ENCODE measurements at regions not wholly inside any gene's neighbourhood (a gene's known extent, or its start where the extent isn't known, plus 50 kb on each side); places are given as distances from the start of the nearest gene placed in this dataset.
"Not testable (repeated sequence)": the region's sequence is repeated elsewhere in the genome, so short reads cannot be mapped to it uniquely, and the experiment has no call there.

DNA sequence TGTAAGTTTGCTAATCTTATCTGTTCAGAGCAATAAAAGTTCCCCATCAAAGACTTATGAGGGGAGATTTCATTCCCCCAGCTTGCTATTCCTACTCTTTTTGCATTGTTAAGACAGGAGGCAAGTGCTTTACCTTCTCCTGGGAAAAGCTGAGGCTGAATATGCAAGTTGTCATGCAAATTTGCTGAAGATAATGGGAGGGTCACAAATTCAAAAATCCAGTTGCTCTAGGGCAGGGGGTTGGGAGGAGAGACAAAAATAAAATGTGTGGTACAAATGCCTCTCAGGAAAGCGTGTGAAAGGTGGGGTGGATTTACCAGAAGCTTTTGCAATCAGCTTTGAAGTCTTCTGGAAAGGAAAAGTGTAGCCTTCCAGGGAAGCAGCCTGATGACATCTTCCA lies 290.4 kb downstream of the TUBA3C start:
- DNase-seq (ENCODE audit: low spot score); intact Hi-C loops (cut with DNase I); ATAC-seq: not testable (repeated sequence)

DNA sequence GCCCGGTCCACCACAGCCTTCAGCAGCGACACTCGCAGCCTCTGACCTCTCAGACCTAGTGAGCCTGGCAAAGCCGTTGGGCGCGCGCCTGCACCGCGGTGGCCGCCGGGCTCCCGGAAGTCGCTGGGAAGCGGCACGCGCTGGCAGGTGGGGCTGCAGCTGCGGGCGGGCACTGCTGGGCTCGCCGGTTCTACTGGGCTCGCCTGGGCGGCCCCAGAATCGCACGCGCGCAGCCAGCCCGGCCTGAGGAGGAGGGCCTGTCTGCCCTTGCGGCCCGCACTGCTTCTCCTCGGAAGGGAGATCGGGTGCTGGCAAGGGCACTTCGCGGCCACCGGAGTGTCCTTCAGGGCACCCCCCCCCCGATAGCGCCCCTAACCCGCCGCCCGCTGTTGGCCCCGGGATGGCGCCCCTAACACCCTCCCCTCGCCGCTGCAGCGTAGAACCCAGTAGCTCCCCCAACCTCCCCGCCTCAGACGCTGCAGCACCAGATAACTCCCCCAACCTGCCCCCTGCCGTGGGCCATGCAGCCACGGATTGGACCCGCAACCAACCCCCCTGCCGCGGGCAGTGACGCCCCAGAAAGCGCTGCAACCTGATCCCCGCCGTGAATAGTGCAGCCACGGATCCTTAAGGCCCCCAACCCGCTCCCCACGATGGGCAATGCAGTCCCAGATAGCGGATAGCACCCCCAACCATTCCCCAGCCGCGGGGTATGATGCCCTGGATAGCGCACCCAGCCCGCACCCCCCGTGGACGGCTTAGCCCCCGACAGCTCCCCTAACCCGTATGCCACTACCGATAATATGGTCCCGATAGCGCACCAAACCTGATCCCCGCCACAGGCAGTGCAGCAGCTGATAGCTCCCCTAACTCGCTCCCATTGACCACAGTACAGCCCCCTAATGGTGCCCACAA lies 306.5 kb downstream of the TUBA3C start:
- peak; percentile 42 for ATAC-seq
- intact Hi-C loops (cut with DNase I); DNase-seq (ENCODE audit: low spot score): not testable (repeated sequence)

DNA sequence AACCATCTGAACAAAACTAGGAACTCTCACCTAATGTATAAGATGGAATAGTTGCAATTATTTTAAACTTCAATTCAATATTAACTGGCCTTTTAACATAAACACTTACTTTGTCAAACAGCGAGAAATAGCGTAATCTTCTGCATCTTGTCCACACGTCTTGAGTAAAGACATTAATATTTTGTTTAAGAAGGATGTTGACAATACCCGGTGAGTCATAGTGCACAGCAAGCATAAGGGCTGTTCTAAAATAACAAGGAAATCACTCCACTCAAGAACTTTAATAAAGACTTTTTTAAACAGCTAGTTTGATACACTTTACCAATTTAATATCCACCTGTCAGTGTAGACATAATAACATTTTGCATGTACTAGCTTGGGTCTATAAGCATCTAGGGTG lies 311.1 kb downstream of the TUBA3C start:
- DNase-seq (ENCODE audit: low spot score); intact Hi-C loops (cut with DNase I); ATAC-seq: not testable (repeated sequence)

DNA sequence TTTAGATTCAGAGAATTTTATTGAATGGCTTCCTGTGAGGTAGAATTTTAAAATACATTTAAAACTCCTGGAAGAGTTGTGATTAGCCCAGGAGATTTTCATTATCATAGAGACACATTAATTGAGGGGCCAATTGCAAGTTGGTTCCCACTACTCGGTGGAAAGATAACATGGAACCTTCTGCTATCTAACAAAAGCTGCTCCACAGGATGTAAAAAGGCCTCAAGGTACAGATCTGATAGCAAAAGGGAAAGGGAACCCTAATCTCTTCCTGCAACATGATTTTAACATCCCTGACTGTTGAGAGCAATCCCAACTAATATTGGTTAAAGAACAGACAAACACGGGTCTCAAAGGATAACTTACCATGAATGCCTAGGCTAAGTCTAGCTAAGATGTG lies 312.3 kb downstream of the TUBA3C start:
- DNase-seq (ENCODE audit: low spot score); intact Hi-C loops (cut with DNase I); ATAC-seq: not testable (repeated sequence)

DNA sequence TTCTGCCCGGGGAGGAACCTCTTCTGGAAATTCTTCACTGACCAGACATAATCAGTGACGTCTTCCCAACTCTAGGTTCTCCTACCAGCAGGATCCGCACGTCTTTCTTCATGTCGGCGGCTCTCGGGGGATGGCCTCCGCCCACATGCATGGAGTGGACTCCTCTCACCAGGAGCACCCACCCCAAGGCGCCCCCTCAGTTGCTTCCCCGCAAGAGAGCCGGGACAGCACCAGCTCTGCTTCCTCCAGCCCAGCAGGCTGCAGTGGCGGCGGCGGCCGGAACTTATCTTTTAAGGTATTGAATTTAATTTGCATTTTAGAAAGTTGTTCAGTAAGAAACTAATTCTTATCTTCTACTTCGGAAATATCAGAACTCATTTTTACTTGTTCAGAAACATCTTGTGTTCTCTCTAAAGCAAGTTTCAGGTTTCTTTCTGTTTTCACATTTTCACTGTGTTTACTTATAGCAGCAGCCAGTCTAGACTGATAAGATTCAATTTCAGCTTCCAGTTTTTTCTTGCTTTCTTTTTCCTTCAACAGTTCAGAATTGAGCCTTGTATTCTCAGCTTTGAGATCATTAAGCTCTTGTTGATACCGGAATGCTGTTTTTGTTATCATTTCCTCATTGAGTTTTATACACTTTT lies 343.5 kb downstream of the TUBA3C start:
- intact Hi-C loops (cut with DNase I); DNase-seq (ENCODE audit: low spot score); ATAC-seq: not testable (repeated sequence)

DNA sequence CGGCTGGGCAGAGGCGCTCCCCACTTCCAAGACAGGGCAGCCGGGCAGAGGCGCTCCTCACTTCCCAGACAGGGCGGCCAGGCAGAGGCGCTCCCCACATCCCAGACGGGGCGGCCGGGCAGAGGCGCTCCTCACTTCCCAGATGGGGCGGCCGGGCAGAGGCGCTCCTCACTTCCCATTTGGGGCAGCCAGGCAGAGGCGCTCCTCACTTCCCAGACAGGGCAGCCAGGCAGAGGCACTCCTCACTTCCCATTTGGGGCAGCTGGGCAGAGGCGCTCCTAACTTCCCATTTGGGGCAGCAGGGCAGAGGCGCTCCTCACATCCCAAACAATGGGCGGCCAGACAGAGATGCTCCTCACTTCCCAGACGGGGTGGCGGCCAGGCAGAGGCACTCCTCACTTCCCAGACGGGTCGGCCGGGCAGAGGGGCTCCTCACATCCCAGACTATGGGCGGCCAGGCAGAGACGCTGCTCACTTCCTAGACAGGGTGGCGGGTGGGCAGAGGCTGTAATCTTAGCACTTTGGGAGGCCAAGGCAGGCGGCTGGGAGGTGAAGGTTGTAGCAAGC lies 344.4 kb downstream of the TUBA3C start:
- intact Hi-C loops (cut with DNase I); ATAC-seq; DNase-seq (ENCODE audit: low spot score): not testable (repeated sequence)

DNA sequence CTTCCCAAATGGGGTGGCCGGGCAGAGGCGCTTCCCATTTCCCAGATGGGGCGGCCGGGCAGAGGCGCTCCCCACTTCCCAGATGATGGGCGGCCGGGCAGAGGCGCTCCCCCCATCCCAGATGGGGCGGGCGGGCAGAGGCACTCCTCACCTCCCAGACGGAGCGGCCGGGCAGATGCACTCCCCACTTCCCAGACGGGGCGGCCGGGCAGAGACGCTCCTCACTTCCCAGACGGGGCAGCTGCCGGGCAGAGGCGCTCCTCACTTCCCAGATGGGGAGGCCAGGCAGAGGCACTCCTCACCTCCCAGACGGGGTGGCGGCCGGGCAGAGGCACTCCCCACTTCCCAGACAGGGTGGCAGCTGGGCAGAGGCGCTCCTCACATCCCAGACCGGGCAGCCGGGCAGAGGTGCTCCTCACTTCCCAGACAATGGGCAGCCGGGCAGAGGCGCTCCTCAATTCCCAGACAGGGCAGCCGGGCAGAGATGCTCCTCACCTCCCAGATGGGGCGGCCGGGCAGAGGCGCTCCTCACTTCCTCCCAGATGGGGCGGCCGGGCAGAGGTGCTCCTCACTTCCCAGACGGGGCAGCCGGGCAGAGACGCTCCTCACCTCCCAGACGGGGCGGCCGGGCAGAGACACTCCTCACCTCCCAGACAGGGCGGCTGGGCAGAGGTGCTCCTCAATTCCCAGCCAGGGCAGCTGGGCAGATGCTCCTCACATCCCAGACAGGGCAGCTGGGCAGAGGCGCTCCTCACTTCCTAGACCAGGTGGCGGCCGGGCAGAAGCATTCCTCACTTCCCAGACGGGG lies 345.0 kb downstream of the TUBA3C start:
- ATAC-seq; DNase-seq (ENCODE audit: low spot score); intact Hi-C loops (cut with DNase I): not testable (repeated sequence)

DNA sequence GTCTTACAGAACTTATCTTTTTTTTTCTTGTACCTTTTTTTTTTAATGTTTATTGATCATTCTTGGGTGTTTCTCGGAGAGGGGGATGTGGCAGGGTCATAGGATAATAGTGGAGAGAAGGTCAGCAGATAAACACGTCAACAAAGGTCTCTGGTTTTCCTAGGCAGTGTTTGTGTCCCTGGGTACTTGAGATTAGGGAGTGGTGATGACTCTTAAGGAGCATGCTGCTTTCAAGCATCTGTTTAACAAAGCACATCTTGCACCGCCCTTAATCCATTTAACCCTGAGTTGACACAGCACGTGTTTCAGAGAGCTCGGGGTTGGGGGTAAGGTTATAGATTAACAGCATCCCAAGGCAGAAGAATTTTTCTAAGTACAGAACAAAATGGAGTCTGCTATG lies 345.9 kb downstream of the TUBA3C start:
- intact Hi-C loops (cut with DNase I); DNase-seq (ENCODE audit: low spot score); ATAC-seq: not testable (repeated sequence)

DNA sequence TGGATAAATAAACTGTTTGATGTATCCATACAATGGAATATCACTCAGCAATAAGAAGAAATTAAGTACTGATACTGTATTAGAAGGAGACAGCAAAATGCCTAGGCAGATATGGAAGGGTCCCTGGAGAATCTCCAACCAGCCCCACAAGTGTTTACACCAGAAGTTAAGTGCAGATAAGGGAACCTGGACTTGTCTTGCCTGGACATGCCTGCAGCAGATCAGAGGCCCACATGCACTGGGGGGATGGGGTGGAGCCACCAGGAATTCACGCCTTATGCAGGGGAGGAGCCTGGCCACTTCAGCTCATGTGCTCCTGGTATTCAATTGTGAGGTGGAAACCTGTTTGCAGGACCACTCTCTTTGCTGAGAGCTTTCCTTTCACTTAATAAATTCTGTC lies 356.9 kb downstream of the TUBA3C start:
- ATAC-seq; DNase-seq (ENCODE audit: low spot score); intact Hi-C loops (cut with DNase I): not testable (repeated sequence)

DNA sequence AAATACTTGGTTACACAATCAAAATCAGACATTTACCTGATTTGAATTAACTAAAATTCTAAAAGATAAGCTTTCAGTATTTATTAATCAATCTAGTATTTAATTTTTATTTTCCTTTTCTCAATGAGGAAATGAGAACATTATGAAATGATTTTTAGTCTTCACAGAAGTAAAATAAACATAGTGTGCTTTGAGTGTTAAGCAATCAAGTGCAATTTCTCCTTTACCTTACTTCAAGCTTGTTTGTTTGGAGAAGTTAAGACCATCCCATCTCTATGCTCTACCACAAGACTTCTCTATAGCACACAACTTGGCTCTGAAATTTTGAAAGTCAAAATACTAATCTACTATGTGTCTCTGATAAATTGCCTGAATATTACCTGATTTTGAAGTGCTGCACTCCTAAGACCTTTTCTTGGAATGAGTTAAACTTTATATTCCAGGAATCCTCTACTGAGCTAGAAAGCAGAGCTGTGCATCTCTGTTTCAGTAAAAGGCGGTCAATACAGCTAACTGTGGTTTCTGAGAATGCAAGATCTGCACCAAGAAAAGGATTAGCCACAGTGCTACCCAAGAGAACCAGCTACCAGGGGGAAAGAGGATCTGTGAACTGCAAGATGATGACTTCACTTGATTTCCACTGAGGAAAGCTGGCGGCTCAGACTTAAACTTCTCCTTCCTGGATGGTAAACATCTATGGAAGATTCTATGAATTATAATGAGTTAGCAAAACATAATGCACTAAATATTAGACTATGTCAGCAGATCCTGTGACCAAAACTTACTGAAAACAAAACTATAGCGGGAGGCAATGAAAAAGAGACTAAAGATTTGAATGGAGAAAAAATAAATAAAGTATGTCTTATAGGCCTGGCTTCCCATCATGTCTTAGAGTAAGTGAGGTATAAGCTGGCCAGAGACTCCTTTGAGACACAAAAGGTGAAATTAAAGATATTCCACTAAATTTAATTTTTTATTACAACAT lies 358.7 kb downstream of the TUBA3C start:
- intact Hi-C loops (cut with DNase I); DNase-seq (ENCODE audit: low spot score); ATAC-seq: not testable (repeated sequence)

DNA sequence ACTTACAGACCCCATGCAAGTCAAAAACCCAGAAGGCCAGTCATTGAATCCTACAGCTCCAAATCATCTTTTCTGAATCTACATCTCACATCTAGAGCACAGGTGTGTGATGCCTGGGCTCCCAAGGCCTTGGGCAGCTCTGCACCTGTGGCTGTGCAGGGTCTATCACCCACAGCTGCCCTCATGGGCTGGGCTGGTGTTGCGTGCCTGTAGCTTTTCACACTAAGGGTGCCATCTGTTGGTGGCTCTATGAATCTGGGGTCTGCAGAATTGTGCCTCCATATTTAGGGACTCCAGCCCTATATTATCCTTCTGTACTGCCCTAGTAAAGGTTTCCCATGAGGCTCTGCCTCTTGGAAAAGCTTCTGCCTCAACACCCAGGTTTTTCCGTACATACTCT lies 407.6 kb downstream of the TUBA3C start:
- ATAC-seq; intact Hi-C loops (cut with DNase I): not testable (repeated sequence)

DNA sequence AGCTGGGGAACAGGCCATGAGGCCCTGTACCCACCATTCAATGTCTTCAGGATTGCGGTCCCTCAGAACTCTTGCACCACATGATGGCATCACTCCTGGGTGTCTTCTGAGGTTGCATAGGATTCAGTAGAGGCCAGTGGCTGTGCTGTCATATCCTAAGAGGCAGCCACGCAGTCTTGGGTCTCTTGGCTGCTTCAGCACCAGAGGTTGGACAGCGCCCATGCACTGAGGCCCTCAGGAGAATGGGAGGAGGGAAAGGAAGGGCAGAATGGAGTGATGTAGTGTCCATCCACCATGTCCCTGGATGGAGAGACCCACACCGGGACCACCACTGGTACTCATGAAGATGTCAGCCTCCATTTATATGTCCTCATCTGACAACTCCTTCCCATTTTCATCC lies 439.9 kb downstream of the TUBA3C start:
- not testable (repeated sequence) for DNase-seq (ENCODE audit: low spot score)

More for the DNA sequence above, 407.6 kb downstream of the TUBA3C start:
- DNase-seq (ENCODE audit: low spot score) = not testable (repeated sequence)

DNA sequence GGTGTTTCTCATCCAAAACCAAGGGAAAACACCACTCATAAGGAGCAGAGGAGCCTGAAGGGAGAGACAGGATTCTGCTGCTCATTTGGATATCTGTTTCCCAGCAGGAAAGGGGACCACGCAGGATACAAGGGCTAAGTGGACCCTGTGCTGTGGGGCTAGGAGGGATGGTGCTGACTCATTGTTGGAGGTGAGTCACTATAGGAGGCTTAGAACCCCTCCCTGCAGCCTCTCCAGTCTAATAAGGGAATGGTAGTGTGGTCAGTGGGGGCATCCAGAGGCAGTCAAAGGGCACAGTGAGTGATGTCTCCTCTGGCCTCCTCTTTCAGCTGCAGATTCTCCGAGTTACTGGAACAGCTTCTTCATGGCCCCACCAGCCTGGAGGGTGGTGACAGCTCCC lies 442.3 kb downstream of the TUBA3C start:
- no peak for ATAC-seq
- no peak for DNase-seq (ENCODE audit: low spot score)
- intact Hi-C loops (cut with DNase I) = no loop called here

More for the DNA sequence above, 439.9 kb downstream of the TUBA3C start:
- intact Hi-C loops (cut with DNase I); ATAC-seq: not testable (repeated sequence)

DNA sequence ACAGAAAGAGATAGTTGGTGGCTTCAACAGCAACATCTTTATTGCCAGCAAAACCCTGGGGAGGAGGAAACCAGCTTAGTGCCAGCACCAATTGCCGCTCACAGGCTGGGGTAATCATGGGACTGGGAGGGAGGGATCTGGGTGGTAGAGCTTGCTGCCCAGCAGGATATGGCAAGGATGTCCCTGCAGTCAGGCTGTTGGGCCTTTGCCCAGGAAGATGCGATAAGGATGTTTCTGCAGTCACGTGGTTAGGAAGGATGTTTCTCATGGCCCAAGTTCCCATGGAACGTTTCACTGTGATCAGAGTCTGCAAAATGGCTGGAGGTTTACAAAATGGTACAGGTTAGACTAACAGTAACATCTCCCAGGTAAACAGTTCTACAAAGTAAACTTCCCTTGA lies 443.5 kb downstream of the TUBA3C start:
- intact Hi-C loops (cut with DNase I); ATAC-seq; DNase-seq (ENCODE audit: low spot score): not testable (repeated sequence)

DNA sequence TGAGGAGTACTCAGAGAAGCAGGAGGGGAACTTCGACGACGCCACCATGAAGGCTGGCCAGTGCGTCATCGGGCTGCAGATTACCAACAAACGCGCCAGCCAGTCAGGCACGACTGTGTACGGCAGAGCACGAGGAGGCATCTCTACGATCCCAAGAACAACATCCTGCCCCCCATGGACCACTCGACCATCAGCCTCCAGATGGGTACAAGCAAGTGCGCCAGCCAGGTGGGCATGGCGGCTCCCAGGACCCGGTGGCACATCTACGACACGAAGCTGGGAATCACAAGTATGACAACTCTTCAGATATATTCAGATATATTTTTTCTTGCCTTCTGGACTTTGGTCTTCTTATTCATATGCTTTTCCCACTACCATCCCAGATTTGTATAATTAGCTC lies 454.5 kb downstream of the TUBA3C start:
- DNase-seq (ENCODE audit: low spot score); intact Hi-C loops (cut with DNase I); ATAC-seq: not testable (repeated sequence)

DNA sequence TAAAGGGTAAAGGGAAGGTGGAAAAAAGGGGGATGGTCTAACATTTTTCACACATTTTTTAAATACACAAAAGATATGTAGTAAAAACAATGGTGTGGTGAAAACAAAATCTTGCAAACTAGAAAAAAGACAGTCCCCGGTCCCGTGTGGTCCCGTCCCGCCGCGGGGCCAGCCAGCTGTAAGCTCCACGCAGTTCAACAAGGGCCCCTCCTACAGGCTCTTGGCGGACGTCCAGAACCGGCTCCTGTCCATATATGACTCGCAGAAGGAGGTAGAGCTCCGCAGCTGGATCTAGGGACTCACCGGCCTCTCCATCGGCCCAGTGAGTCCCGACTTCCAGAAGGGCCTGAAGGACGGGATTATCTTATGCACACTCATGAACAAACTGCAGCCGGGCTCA lies 455.1 kb downstream of the TUBA3C start:
- ATAC-seq; intact Hi-C loops (cut with DNase I); DNase-seq (ENCODE audit: low spot score): not testable (repeated sequence)

DNA sequence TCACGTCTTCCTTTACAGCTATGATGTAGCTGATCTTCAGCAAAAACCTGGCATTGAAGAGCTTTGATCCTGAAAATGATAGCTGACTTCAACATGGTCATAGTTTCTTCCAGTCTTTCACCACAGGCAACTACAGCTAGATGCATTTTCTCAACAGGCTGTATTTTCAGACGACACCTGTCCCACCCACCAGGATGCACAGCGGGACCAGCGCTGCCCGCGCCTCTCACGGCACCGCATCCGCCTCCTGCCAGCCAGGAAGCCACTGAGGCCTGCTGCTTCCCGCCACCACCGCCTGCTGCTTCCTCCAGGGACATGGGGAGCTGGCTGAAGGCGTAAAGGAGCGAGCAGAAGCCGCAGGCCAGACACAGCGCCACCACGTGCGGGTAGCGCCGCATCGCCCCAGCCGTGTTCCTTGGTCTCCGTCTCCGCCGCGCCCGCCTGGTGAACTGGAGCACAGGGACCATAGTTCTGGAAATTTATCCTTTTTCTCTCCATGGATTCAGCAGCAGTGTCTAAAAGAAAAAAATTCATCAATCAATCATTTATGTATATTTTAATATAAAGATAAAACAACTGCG lies 456.3 kb downstream of the TUBA3C start:
- intact Hi-C loops (cut with DNase I); DNase-seq (ENCODE audit: low spot score); ATAC-seq: not testable (repeated sequence)

Measured in sciatic nerve (tissue), 2 donors.